HEK293 (cell line): ENCODE measurements at regions not wholly inside any gene's neighbourhood (a gene's known extent, or its start where the extent isn't known, plus 50 kb on each side); places are given as distances from the start of the nearest gene placed in this dataset.

Experiments used
- CTCF ChIA-PET: fragments of 350-600 bp; formaldehyde crosslinking; extraction: SDS; loops from one replicate; lab custom pipeline; 2021; ENCODE audit warnings: antibody characterized with exemption; lab: Yijun Ruan, JAX
- POLR2A ChIA-PET: fragments of 300-600 bp; formaldehyde crosslinking; extraction: SDS; loops from one replicate; lab custom pipeline; 2020; ENCODE audit warnings: antibody characterized with exemption, inconsistent platforms; lab: Yijun Ruan, JAX
- H3K27ac ChIP-seq: fragments of 200-500 bp; sonication (Bioruptor generic); 2 replicates; pipeline ENCODE4 v1.5.1; 2014; ENCODE audit warnings: low read depth, low read length, control low read depth, inconsistent platforms; ENCODE audit errors: extremely low read depth
- H3K36me3 ChIP-seq, 2 experiments: fragments of 200-500 bp in 1 of 2; sonication (Bioruptor generic) in 1 of 2; 1 replicate in 1 of 2; 2 replicates in 1 of 2; pipeline ENCODE4 v1.5.1; 2014 to 2017; ENCODE audit warnings: inconsistent platforms in 2 of 2, low read length in 2 of 2; ENCODE audit not compliant: control insufficient read depth in 2 of 2, insufficient read depth in 1 of 2
- H3K4me1 ChIP-seq: fragments of 200-500 bp; sonication (Bioruptor generic); 2 replicates; pipeline ENCODE4 v1.5.1; 2014; ENCODE audit warnings: mild to moderate bottlenecking, low read length, inconsistent platforms; ENCODE audit not compliant: control insufficient read depth, insufficient read depth
- H3K4me3 ChIP-seq: 2 replicates; pipeline ENCODE4 v1.5.1; 2011; ENCODE audit warnings: low read depth, mild to moderate bottlenecking, control low read depth, low read length, moderate library complexity
- H3K9me3 ChIP-seq: fragments of 200-500 bp; sonication (Bioruptor generic); 2 replicates; pipeline ENCODE4 v1.5.1; 2014; ENCODE audit warnings: low read depth, low read length, inconsistent platforms; ENCODE audit not compliant: control insufficient read depth, insufficient read depth
- ATF2 ChIP-seq: fragments of 450-650 bp; formaldehyde crosslinking; IDR thresholded peaks from 2 replicates; pipeline ENCODE4 v1.5.1; 2016; ENCODE audit warnings: missing biosample characterization, missing genetic modification characterization, low read depth
- HOXA7 ChIP-seq: sonication (generic); formaldehyde crosslinking; IDR thresholded peaks from 2 replicates; pipeline ENCODE4 v1.8.1; 2022; ENCODE audit warnings: missing genetic modification reagents, borderline replicate concordance
- PRDM6 ChIP-seq: fragments of 450-650 bp; formaldehyde crosslinking; IDR thresholded peaks from 2 replicates; pipeline ENCODE4 v1.5.1; 2017; ENCODE audit warnings: missing biosample characterization, missing genetic modification characterization
- REPIN1 ChIP-seq: fragments of 450-650 bp; formaldehyde crosslinking; IDR thresholded peaks from 2 replicates; pipeline ENCODE4 v1.5.1; 2017; ENCODE audit warnings: missing biosample characterization, missing genetic modification characterization, low read depth
- ZFP3 ChIP-seq: fragments of 450-650 bp; formaldehyde crosslinking; IDR thresholded peaks from 2 replicates; pipeline ENCODE4 v1.5.1; 2016; ENCODE audit warnings: low read depth, missing biosample characterization, missing genetic modification characterization
- ZFP41 ChIP-seq: fragments of 450-650 bp; formaldehyde crosslinking; IDR thresholded peaks from 2 replicates; pipeline ENCODE4 v1.5.1; 2016; ENCODE audit warnings: missing biosample characterization, missing genetic modification characterization, borderline replicate concordance
- ZNF114 ChIP-seq: fragments of 450-650 bp; formaldehyde crosslinking; IDR thresholded peaks from 2 replicates; pipeline ENCODE4 v1.5.0; 2017; ENCODE audit warnings: missing biosample characterization, missing genetic modification characterization
- ZNF121 ChIP-seq: fragments of 450-650 bp; formaldehyde crosslinking; IDR thresholded peaks from 2 replicates; pipeline ENCODE4 v1.5.1; 2016; ENCODE audit warnings: missing biosample characterization, missing genetic modification characterization
- ZNF133 ChIP-seq: fragments of 450-650 bp; formaldehyde crosslinking; IDR thresholded peaks from 2 replicates; pipeline ENCODE4 v1.5.1; 2016; ENCODE audit warnings: missing biosample characterization, missing genetic modification characterization
- ZNF175 ChIP-seq: fragments of 450-650 bp; formaldehyde crosslinking; IDR thresholded peaks from 2 replicates; pipeline ENCODE4 v1.5.1; 2016; ENCODE audit warnings: missing biosample characterization, missing genetic modification characterization
- ZNF274 ChIP-seq, 2 experiments: fragments of 200-500 bp in 1 of 2; fragments of 450-650 bp in 1 of 2; sonication (Bioruptor generic) in 1 of 2; formaldehyde crosslinking in 1 of 2; IDR thresholded peaks; 2 replicates each; pipeline versions ENCODE4 v1.5.1 to v1.6.1; 2014 to 2016; ENCODE audit warnings: borderline replicate concordance in 1 of 2, inconsistent platforms in 1 of 2, low read length in 1 of 2, missing biosample characterization in 1 of 2, missing genetic modification characterization in 1 of 2
- ZNF280C ChIP-seq: fragments of 450-650 bp; formaldehyde crosslinking; IDR thresholded peaks from 2 replicates; pipeline ENCODE4 v1.5.1; 2016; ENCODE audit warnings: missing biosample characterization, missing genetic modification characterization
- ZNF292 ChIP-seq: fragments of 450-650 bp; formaldehyde crosslinking; IDR thresholded peaks from 2 replicates; pipeline ENCODE4 v1.5.1; 2016; ENCODE audit warnings: low read depth, missing biosample characterization, missing genetic modification characterization, borderline replicate concordance
- ZNF37A ChIP-seq: fragments of 450-650 bp; IDR thresholded peaks from 2 replicates; pipeline ENCODE4 v1.5.1; 2018; ENCODE audit warnings: missing biosample characterization, missing genetic modification characterization
- ZNF596 ChIP-seq: fragments of 450-650 bp; IDR thresholded peaks from 2 replicates; pipeline ENCODE4 v1.5.0; 2018; ENCODE audit warnings: missing biosample characterization, mild to moderate bottlenecking, missing genetic modification characterization, moderate library complexity
- ZNF624 ChIP-seq: fragments of 450-650 bp; formaldehyde crosslinking; IDR thresholded peaks from 2 replicates; pipeline ENCODE4 v1.5.1; 2017; ENCODE audit warnings: missing biosample characterization, missing genetic modification characterization
- ZNF830 ChIP-seq: fragments of 450-650 bp; IDR thresholded peaks from 2 replicates; pipeline ENCODE4 v1.5.0; 2018; ENCODE audit warnings: missing biosample characterization, missing genetic modification characterization, low read depth, mild to moderate bottlenecking, moderate library complexity
- TF ChIP-seq, protein P1 (sequence below): fragments of 450-650 bp; formaldehyde crosslinking; IDR thresholded peaks from 2 replicates; pipeline ENCODE4 v1.5.1; 2016; ENCODE audit warnings: missing biosample characterization, missing genetic modification characterization
- TF ChIP-seq, protein P2 (sequence below): fragments of 450-650 bp; formaldehyde crosslinking; conservative IDR thresholded peaks from 2 replicates; pipeline ENCODE4 v1.5.1; 2016; ENCODE audit warnings: low read depth, missing biosample characterization, missing genetic modification characterization

DNA sequence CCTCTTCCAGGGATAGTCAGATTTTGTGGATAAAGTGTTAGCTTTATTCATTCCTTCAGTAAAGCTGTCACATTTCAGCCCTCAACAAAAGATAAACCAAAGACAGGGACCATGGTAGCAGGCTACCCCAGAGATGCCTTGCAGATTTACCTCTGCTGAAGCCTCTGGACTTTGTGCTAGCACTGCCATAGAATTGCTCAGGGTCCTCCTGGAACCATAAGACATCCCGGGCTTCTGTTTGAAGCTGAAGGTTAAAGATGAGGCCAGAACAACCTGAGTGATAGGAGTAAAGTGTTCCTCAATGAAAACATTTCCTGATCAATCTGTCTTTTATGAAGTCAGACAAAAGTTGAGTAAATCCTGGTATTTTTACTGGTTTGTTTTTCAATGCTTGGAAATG, 57.5 kb upstream of the ARL15 start:
- H3K4me3 ChIP-seq: no peak overlapping the region
- POLR2A ChIA-PET: no interaction called here
- H3K9me3 ChIP-seq: no peaks in the 10 kb centered on the region
- H3K27ac ChIP-seq: no peak overlapping the region
- TF ChIP-seq ZNF121 (no peak), ZNF175 (no peak), ZFP41 (tag by site-specific recombination) (no peak), ZNF830 (tag by site-specific recombination) (no peak), ZNF133 (tag by site-specific recombination) (no peak), HOXA7 (no peak), PRDM6 (tag by site-specific recombination) (no peak), ZNF292 (tag by site-specific recombination) (no peak), ZNF280C (tag by site-specific recombination) (no peak)
- TF ChIP-seq, protein P1, sequence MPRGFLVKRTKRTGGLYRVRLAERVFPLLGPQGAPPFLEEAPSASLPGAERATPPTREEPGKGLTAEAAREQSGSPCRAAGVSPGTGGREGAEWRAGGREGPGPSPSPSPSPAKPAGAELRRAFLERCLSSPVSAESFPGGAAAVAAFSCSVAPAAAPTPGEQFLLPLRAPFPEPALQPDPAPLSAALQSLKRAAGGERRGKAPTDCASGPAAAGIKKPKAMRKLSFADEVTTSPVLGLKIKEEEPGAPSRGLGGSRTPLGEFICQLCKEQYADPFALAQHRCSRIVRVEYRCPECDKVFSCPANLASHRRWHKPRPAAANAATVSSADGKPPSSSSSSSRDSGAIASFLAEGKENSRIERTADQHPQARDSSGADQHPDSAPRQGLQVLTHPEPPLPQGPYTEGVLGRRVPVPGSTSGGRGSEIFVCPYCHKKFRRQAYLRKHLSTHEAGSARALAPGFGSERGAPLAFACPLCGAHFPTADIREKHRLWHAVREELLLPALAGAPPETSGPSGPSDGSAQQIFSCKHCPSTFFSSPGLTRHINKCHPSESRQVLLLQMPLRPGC (tag by site-specific recombination): no peak
- CTCF ChIA-PET: interaction anchor here (1.5 to 1.8 kb wide), 2 partner anchors 15 to 121 kb away, joined by 4 to 5 read pairs; no protein-coding TSS in a partner anchor
- no peaks in the 10 kb centered on the region for H3K36me3 ChIP-seq
- H3K4me1 ChIP-seq: no peaks in the 10 kb centered on the region

DNA sequence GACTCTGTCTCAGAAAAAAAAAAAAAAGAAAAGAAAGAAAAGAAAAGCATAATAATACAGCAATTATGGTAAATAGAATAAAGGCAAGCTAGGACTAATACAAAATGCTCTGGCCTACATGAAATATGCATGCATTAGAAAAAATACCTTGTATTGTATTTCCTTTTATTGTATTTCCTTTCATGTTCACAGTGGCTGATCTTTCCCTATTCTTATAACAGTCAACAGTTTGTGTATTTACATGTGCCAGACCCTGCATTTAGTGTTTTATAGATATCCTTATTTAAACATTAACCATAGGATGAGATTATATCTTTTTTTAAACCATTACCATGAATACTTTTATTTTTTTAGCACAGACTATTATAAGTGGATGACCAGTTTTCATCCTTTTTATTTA, 56.3 kb upstream of the ARL15 start:
- no peaks in the 10 kb centered on the region for H3K9me3 ChIP-seq
- ChIA-PET CTCF (interaction anchor here (0.6 to 1.8 kb wide), 2 partner anchors 123 to 139 kb away, joined by 3 to 4 read pairs; no protein-coding TSS in a partner anchor), POLR2A (no interaction called here)
- no peak overlapping the region for H3K4me3 ChIP-seq
- H3K27ac ChIP-seq: no peak overlapping the region
- H3K36me3 ChIP-seq: no peaks in the 10 kb centered on the region
- H3K4me1 ChIP-seq: no peaks in the 10 kb centered on the region
- no peak for TF ChIP-seq ZNF274 (IDR thresholded peaks at IDR 0.05; ENCODE audit: low read length)
- no peak for TF ChIP-seq ZNF274 (tag by site-specific recombination; IDR thresholded peaks at IDR 0.05; ENCODE audit: borderline replicate concordance)
- no peak for TF ChIP-seq ZNF37A (tag by site-specific recombination)
- no peak for TF ChIP-seq ZFP3
- TF ChIP-seq ATF2: no peak
- TF ChIP-seq, protein P2, sequence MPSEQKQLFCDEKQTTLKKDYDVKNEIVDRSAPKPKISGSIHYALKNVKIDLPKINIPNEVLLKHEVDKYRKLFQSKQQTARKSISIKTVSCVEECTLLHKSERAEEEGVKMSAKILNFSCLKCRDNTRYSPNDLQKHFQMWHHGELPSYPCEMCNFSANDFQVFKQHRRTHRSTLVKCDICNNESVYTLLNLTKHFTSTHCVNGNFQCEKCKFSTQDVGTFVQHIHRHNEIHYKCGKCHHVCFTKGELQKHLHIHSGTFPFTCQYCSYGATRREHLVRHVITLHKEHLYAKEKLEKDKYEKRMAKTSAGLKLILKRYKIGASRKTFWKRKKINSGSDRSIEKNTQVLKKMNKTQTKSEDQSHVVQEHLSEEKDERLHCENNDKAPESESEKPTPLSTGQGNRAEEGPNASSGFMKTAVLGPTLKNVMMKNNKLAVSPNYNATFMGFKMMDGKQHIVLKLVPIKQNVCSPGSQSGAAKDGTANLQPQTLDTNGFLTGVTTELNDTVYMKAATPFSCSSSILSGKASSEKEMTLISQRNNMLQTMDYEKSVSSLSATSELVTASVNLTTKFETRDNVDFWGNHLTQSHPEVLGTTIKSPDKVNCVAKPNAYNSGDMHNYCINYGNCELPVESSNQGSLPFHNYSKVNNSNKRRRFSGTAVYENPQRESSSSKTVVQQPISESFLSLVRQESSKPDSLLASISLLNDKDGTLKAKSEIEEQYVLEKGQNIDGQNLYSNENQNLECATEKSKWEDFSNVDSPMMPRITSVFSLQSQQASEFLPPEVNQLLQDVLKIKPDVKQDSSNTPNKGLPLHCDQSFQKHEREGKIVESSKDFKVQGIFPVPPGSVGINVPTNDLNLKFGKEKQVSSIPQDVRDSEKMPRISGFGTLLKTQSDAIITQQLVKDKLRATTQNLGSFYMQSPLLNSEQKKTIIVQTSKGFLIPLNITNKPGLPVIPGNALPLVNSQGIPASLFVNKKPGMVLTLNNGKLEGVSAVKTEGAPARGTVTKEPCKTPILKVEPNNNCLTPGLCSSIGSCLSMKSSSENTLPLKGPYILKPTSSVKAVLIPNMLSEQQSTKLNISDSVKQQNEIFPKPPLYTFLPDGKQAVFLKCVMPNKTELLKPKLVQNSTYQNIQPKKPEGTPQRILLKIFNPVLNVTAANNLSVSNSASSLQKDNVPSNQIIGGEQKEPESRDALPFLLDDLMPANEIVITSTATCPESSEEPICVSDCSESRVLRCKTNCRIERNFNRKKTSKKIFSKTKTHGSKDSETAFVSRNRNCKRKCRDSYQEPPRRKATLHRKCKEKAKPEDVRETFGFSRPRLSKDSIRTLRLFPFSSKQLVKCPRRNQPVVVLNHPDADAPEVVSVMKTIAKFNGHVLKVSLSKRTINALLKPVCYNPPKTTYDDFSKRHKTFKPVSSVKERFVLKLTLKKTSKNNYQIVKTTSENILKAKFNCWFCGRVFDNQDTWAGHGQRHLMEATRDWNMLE (tag by site-specific recombination): no peak
- no peak for TF ChIP-seq ZNF624 (tag by site-specific recombination)
- no peak for TF ChIP-seq ZNF114
- TF ChIP-seq REPIN1 (tag by site-specific recombination): no peak
- no peak for TF ChIP-seq ZNF596 (tag by site-specific recombination)
